ENCODE measurements at regions not wholly inside any gene's neighbourhood (a gene's known extent, or its start where the extent isn't known, plus 50 kb on each side); places are given as distances from the start of the nearest gene placed in this dataset.
"Not testable (repeated sequence)": the region's sequence is repeated elsewhere in the genome, so short reads cannot be mapped to it uniquely, and the experiment has no call there.

DNA sequence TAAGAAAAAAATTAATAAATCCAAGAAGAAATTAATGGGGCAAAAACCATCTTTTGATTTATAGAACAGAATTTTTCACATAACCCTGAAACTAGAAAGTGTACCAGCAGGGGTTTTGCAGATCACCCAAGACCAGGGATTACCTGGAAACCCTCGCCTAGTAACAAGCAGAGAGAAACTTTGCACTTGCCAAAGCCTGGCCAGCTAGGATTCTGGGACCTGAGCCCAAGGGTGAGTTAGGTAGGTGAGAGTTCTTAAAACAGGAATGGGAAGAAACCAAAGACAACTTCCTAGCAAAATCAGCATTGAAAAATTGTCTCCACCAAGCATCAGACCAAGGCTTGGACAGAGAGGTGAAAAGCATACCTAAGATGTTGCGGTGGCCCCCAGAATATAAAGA lies 247.0 kb upstream of the NBEA start:
- no peak for DNase-seq (ENCODE audit: low read depth in 2 of 2)

DNA sequence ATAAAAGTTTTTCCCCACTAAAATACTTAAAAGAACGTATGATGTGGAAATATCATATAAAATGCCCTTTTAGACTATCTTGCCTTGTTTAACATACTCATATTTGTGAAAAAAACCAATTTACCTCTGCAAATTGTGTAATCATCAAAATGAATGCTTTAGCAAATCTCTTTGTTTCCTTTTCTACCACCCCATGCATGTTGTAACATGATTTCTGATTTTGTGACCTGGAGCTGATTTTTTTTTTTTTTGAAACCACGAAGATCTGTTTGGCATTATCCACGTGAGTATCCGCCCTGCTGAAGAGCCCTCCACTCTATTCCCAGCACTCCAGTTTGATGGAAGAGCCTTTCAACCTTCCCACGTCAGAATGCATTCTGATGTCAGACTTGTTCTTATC lies 245.8 kb upstream of the NBEA start:
- no peak for DNase-seq (ENCODE audit: low read depth in 2 of 2)

DNA sequence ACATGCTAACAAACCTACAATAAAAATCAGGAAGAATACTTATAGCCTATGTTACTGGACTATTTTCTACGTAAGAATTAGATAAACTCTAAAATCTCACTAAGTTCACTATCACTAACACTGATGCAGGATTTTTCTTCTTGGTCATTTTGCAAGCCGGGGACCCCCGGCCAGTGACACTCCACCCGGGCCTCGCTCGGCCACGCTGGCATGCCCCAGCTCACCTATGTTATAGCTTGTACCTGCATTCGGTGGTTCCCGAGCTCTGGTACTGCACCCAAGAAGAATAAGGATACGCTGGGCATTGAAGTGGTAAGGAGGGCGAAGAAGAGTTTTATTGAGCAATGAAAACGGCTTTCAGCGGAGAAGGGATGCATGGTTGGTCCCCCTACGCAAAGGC lies 245.3 kb upstream of the NBEA start:
- no peak for DNase-seq (ENCODE audit: low read depth in 2 of 2)

DNA sequence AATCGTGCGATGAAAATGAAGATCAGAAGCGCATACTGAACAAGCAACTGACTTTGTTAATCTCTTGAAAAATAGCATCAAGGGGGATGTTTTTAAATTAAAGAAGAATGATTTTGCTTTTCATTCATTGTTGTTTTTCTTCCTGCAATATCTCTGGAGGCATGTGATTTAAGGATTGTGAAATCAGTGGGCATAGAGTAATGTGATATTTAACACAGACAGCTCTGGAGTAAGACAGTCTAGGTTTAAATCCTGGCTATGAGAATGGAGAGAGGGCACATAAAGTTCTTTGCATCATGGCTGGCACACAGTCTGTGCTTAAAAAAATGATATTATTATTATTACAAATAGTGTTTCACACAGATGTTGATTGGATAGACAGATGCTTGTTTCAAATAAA lies 243.1 kb upstream of the NBEA start:
- no peak for DNase-seq (ENCODE audit: low read depth in 2 of 2)

DNA sequence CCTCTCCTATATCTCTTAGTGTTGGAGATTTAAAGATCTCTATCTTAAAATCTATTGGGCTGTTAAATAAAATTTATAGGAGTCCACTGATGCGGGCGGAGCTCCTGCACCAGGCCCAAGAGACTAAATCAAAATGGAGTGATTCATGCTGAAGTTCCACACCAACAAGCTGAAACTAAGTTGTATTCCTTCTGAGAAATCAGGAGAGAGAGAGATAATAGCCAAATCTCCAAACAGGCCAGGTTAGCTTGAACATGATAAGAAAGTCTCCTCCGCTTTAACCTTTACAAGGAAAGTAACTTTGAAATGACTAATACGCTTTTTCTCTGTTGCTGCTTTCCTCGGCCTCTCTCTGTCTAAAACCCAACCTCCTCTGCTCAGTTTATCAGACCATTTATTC lies 241.9 kb upstream of the NBEA start:
- DNase-seq (ENCODE audit: low read depth in 2 of 2) = no peak

DNA sequence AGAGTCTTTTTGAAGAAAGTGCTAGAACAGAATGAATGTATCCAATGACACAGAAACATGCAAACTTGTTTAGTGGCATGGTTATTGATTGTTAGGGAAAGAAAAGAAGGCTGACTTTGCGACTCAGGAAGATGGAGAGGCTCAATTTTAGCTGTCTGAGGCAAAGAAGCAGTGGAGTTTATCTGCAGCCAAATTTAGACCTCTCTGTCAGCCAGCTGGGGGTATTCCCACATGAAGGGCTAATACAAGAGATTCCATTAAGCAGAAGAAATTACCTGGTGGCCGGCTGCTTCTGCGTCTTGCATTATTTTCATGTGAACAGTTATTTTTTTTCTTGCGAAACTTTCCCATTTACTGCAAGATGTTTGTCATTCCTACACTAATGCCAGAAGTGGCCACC lies 240.2 kb upstream of the NBEA start:
- DNase-seq (ENCODE audit: low read depth in 2 of 2) = no peak

DNA sequence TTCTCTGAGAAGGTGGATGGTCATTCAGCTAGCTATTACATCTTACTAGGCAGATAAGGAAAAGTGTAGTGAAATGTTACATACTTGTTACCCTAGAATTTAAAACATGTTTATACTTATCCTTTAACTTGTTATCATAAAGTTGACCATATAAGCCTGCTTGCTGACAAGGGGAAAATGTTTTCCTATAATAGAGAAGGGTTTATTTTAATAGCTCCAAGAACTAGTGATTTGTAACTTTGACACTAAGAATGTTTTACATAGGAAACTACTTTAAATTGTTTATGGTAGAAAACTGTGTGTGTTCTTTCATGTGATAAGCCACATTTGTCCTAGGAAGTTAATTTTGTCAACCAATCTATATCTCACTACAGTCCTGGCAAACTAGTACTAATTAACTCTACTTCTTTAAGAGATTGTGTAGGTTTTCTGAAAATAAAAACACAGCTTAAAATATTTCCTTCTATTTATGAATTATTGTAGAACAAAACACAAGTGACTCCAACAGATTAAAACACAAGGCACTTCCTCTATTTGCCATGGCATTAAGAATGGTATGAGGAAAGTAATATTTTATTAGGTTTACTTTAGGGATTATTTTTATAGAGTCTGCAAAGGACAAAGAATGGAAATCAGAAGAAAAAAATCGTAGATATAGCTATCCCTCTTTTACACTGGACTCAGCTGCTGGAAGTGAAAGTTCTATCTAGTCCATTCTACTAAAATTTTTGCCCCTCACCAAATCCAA lies 233.3 kb upstream of the NBEA start:
- DNase-seq (ENCODE audit: low read depth in 2 of 2) = no peak

DNA sequence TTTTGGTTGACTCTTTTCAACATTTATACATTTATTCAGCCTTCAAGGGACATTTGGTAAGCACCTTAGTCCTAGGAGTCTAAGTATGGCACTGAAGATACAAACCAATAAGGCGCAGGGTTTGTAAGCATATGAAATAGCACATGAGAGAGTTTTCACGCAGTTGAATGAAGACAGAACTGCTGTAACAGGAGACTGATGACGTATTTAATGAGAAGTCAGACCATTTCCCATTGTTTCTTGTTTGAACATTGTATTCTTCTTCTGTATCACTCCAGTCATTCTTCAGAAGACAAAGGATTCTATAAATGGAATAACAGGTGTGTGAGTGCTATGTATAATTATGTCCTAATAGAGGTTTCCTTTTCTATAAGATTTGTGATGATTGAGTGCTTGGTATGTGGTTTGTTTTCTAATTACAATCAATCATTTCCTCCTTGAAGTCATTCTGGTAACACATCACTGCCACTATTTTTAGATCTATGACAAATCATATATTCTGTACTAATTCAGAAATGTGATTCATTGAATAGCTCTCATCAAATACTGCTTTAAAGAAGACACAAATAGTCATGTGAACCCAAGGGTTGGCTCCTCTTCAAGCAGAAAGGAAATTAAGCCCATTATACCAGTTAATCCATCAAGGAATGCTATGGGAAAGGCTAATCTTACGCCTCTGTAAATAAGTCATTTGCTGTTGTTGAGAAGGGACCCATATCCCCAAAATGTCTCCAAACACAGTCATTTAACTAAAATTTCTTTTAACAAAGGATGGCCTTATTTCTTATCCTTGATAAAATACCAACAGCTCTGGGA lies 222.8 kb upstream of the NBEA start:
- no peak for DNase-seq (ENCODE audit: low read depth in 2 of 2)

DNA sequence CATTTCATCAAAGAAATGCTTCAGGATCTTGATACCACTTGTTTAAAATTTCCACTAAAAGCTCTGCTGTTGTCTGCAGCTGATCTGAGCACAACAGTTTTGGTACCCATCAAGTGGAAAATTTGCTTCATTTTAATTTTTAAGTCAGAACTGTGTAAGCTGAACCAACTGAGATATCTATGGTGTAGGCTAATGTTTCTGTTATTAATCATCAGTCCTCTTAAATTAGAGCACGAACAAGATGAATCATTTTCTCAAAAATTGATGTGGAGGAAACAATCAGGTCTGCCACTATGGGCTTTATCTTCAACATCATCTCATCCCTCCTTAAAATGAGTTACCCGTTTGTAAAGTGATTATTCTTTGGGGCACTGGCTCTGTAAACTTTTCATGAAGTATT lies 221.5 kb upstream of the NBEA start:
- DNase-seq (ENCODE audit: low read depth in 2 of 2) = no peak

DNA sequence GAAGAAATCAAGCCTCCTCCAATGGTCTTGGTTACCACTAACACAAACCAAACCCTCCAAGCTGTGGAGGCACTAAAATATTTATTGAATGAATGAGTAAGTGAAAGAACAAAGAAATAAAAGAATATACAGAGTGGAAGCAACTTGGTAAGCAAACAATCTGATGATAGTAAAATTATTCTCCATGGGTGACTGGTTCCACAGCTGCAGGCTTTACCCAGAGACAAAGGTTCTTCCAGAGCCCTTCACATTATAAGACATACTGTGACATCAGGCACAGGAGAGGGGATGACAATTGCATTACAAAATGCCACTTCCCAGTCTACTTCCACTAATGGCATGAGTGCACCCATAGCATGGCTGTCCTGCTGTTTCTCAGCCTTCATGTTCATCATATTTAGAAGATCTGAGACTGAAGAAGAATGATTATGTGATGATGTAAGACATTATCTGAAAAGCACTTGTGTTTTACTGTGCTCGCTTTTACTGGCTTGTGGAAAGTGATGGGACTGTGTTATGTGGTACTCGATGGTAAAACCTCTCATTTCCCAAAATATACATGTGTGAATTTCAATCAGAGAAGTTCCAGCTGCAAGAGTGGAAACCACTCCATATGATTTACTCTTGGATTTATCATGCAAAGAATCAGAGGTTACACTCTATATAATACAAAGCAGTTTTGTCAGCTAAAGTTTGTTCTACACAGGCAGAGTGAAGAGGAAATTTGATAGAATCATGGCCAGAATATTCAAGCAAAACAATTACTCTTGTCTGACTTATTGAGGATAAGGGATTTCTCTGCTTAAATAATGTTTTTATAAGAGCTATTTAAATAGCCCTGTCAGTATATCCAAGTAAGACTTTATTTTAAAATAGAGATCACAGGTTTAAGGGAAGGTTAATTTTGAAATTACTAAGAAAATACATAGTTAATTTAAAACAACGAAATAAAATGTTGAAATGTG lies 220.2 kb upstream of the NBEA start:
- no peak for DNase-seq (ENCODE audit: low read depth in 2 of 2)

DNA sequence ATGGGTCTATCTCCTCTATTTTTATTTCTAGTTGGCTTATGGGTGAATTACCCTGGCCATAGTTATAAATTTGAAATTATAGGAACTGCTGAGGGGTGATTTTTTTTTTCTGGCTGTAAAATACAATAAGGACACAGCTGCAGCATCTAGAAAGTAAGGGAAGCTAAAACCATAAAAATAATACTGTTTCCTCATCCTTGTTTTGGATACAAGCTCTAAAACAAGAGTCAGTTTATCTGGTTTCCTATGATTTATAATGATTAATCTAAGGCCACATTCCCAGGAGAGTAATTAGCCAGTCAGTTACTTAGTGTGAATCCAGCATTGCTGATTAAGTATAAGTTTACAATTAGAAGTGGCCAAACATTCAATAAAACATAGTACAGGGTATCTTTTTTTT lies 219.1 kb upstream of the NBEA start:
- no peak for DNase-seq (ENCODE audit: low read depth in 2 of 2)

DNA sequence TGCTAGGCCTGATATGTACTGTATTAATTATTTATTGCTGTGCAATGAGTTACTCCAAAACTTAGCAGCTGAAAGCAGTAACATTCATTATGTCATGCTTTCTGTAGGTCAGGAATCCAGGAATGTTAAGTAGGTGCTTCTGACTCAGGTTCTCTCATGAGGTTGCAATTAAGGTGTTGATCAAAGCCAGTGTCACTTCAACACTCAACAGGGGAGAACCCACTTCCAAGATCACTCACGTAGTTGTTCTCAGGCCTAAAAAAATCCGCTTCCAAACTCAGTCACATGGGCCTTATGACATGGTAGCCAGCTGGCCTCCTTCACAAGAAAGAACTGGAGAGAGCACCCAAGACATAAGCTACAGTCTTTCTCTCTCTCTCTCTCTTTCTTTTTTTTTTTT lies 211.1 kb upstream of the NBEA start:
- DNase-seq (ENCODE audit: low read depth in 2 of 2) = no peak

DNA sequence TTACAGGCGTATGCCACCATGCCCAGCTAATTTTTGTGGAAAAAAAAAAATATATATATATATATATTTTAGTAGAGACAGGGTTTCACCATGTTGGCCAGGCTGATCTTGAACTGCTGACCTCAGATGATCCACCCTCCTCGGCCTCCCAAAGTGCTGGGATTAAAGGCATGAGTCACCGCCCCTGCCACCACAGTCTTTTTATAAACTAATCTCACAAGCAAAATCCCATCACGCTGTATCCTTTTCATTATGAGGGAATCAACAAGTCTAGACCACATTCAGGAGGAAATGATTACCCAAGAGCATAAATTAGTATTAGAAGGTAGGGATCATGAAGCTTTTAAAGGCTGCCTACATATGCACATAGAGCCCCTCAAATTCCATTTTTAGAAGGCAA lies 210.6 kb upstream of the NBEA start:
- DNase-seq (ENCODE audit: low read depth in 2 of 2) = no peak

DNA sequence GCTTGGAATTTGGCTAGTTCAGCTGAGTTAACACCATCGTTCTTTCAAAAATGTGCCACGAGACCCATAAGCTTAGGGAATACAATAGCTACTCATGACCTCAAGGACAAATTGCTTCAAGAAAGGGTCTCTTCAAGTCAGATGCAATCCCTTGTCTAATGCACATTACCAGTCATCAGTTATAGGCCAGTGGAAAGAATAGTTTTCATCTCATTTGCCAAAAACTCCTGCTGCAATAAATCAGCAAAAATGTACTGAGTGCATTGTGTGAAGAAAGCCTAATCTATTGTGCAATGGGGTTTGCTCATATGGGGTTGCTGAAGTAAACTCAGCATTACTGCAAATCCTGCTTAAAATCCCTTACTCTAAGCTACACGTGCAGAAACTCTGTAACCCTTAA lies 208.3 kb upstream of the NBEA start:
- no peak for DNase-seq (ENCODE audit: low read depth in 2 of 2)

DNA sequence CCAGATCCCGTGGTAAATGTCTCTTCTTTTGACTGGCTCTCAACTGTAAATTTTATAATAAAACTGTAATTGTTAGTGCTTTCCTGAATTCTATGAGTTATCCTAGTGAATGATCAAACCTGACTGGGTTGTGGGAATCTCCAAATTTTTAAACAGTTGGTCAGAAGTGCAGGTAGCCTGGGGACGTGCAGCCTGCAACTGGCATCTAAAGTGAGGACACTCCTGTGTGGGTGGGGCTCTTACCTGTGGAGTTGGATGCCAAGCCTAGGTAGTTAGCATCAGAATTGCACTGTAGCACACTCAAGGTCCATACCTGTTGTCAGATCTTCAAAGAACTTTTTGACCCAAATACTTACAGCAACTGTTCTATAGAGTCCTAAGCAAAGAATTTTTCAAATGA lies 207.1 kb upstream of the NBEA start:
- no peak for DNase-seq (ENCODE audit: low read depth in 2 of 2)

DNA sequence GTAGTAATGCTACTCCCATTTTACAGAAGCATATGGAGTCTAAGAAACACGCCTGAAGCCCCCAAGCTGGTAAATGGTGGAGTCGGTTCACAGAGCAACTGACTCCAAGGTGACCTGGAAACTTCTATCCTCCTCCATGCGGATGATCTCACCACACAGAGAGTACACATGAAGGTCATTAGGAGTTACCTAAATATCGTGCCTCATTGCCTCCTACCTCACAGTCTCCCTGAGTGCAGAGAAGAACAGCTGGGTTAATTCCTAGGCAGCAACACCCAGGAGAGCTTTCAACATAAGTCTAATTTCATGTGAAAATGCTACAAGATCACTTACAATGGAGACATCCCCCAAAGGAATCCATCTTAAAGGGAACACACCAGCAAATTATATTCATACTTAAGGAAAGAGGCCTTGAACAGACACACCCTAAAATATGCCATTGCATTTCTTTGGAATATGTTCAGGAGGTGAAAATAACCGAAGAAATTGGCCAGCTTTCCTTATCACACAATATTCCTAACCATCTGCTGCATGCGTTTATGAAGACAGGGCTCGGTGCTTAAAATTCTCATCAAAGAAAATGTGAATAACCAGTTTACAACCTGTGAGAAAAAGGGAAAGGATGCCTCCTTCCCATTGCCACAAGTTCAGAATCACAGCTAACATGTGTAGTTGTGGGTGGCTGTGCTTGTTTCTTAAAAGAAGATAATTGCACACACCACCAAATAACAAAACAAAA lies 203.6 kb upstream of the NBEA start:
- DNase-seq (ENCODE audit: low read depth in 2 of 2) = no peak

DNA sequence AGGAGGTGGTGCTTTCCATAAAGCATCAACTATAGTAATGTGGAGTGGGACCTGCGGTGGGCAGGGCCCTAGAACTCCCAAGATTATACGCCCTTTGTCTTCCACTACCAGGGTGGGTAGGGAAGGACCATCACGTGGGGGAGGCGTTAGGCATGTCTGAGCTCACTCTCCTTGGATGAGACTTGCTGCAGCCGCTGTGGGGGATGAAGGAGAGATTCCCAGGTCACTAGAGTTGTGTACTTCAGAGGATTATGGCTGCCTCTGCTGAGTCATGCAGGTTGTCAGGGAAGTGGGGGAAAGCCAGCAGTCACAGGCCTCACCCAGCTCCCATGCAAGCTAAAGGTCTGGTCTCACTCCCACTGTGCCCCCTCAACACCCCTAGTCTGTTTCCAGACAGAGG lies 195.0 kb upstream of the NBEA start:
- DNase-seq (ENCODE audit: low read depth in 2 of 2) = not testable (repeated sequence)

DNA sequence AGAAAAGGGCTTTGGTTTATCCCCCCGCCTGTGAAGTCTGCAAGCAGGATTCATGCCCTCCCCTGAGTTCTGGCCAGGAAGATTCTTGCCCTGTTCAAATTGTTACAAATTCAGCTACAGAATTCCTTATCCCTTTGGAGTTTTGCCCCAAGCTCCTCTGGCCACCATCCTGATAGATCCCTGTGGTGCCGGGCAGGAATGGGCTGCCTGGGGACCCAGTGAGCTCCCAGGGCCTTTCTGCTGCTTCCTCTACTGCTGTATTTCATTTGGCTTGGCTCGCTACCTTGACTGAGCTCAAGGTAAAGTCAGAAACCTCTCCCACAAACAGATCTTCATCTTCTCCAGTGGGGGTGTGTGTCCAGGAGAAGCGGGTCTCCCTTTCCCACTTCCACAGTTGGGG lies 194.6 kb upstream of the NBEA start:
- DNase-seq (ENCODE audit: low read depth in 2 of 2) = no peak

DNA sequence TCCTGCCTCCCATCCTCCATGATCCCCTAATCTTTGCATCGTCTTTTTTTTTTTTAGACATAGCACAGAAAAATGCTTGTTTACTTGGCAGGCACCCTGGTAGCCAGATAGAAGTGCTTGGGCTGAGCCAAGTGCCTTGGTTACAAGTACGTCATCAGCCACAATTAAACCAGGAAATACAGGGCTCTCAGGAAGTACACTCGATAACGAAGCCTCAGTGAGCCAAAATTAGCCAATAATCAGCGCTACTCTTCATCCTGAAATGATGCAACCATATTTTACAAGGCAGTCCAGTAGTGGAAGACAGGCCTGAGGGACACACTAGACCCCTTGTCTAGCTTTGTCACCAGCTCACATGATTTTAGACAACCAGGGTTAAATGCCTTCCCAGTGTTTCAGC lies 194.0 kb upstream of the NBEA start:
- no peak for DNase-seq (ENCODE audit: low read depth in 2 of 2)

DNA sequence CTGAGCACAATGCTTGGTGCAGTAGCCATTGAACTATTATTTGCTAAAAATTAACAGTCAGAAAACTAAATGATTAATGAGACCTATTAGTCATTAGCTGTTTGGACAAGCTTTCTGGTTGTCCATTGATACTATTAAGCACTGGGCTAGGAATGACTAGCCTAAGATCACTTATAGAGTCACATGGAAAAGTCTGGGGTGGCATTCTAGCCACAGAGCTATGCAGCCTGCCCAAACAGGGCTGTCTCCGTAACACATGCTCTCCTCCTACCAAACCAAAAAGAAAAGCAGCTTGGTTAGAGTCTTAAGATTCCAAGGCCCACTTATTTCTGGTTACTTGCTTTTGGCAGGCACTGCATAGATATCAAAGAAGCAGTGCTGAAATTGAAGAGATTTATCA lies 193.5 kb upstream of the NBEA start:
- no peak for DNase-seq (ENCODE audit: low read depth in 2 of 2)

DNA sequence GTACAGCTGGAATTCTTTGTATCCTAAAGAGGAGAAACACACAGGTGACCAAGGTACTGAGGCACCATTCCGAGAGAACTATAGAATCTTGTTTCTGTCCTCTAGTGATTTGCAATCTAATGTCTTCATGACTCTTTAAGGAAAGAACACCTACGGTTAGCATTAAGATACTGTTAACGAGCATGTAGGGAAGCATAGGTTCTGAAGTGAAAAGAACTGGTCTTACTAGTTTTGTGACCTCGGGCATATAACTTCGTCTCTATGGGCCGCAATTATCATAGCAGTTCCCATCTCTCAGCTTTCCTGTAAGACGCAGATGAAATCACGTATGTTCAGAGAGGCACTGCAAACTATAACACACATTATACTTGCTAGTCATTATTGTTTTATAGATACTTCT lies 193.0 kb upstream of the NBEA start:
- DNase-seq (ENCODE audit: low read depth in 2 of 2) = no peak

All from stimulated activated CD8-positive, alpha-beta memory T cell treated with anti-CD3 and anti-CD28 coated beads, Interleukin-7, amount 100 ng/mL, for 4 hours (primary cell).